ENCODE measurements at regions not wholly inside any gene's neighbourhood (a gene's known extent, or its start where the extent isn't known, plus 50 kb on each side); places are given as distances from the start of the nearest gene placed in this dataset.
"Not testable (repeated sequence)": the region's sequence is repeated elsewhere in the genome, so short reads cannot be mapped to it uniquely, and the experiment has no call there.

DNA sequence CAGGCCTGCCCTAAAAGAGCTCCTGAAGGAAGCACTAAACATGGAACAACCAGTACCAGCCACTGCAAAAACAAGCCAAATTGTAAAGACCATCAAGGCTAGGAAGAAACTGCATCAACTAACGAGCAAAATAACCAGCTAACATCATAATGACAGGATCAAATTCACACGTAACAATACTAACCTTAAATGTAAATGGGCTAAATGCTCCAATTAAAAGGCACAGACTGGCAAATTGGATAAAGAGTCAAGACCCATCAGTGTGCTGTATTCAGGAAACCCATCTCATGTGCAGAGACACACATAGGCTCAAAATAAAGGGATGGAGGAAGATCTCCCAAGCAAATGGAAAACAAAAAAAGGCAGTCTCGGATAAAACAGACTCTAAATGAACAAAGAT is 117.7 kb upstream of the ETV3 start:
- not testable (repeated sequence) for TF ChIP-seq POLR2A (IDR thresholded peaks at IDR 0.05)
- TF ChIP-seq, protein P1, sequence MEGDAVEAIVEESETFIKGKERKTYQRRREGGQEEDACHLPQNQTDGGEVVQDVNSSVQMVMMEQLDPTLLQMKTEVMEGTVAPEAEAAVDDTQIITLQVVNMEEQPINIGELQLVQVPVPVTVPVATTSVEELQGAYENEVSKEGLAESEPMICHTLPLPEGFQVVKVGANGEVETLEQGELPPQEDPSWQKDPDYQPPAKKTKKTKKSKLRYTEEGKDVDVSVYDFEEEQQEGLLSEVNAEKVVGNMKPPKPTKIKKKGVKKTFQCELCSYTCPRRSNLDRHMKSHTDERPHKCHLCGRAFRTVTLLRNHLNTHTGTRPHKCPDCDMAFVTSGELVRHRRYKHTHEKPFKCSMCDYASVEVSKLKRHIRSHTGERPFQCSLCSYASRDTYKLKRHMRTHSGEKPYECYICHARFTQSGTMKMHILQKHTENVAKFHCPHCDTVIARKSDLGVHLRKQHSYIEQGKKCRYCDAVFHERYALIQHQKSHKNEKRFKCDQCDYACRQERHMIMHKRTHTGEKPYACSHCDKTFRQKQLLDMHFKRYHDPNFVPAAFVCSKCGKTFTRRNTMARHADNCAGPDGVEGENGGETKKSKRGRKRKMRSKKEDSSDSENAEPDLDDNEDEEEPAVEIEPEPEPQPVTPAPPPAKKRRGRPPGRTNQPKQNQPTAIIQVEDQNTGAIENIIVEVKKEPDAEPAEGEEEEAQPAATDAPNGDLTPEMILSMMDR (IDR thresholded peaks at IDR 0.05) = not testable (repeated sequence)

All from lower leg skin (tissue), 3 donors.